Esophagus squamous epithelium (tissue), 4 donors: ENCODE measurements at regions not wholly inside any gene's neighbourhood (a gene's known extent, or its start where the extent isn't known, plus 50 kb on each side); places are given as distances from the start of the nearest gene placed in this dataset.

Source experiments
- POLR2A ChIP-seq, 4 donors: fragments of 450-650 bp; IDR thresholded peaks; one replicate each; pipeline ENCODE4 v1.6.1; 2017; ENCODE audit warnings: antibody characterized with exemption in 4 of 4, mild to moderate bottlenecking in 4 of 4, moderate library complexity in 3 of 4
- TF ChIP-seq, protein P1 (sequence below), 6 experiments: fragments of 450-650 bp in 4 of 6; fragments of 200-600 bp in 2 of 6; sonication (generic) in 2 of 6; IDR thresholded peaks; one replicate each; pipeline ENCODE4 v1.5.1; 2016 to 2019; ENCODE audit warnings: antibody characterized with exemption in 6 of 6, mild to moderate bottlenecking in 4 of 6, moderate library complexity in 4 of 6

- no peak for TF ChIP-seq POLR2A (IDR thresholded peaks at IDR 0.05)
- TF ChIP-seq, protein P1, sequence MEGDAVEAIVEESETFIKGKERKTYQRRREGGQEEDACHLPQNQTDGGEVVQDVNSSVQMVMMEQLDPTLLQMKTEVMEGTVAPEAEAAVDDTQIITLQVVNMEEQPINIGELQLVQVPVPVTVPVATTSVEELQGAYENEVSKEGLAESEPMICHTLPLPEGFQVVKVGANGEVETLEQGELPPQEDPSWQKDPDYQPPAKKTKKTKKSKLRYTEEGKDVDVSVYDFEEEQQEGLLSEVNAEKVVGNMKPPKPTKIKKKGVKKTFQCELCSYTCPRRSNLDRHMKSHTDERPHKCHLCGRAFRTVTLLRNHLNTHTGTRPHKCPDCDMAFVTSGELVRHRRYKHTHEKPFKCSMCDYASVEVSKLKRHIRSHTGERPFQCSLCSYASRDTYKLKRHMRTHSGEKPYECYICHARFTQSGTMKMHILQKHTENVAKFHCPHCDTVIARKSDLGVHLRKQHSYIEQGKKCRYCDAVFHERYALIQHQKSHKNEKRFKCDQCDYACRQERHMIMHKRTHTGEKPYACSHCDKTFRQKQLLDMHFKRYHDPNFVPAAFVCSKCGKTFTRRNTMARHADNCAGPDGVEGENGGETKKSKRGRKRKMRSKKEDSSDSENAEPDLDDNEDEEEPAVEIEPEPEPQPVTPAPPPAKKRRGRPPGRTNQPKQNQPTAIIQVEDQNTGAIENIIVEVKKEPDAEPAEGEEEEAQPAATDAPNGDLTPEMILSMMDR (IDR thresholded peaks at IDR 0.05), result no peak
Observed at GRCh38 chr2:11984316-11985158, 238.1 kb downstream of the LPIN1 start.
